HG03520 (cell line): ENCODE measurements at regions not wholly inside any gene's neighbourhood (a gene's known extent, or its start where the extent isn't known, plus 50 kb on each side); places are given as distances from the start of the nearest gene placed in this dataset.

Experiments used
- ATAC-seq: cut with Tn5 transposase; IDR thresholded peaks from one replicate; pipeline ENCODE4 v1.9.1; 2021; ENCODE audit warnings: mild to moderate bottlenecking, moderate library complexity; ENCODE audit not compliant: unreplicated experiment

- ATAC-seq, result no peak
Observed at GRCh38 chr1:201609661-201610318, 70.9 kb downstream of the NAV1 start.

GRCh38 chr1:201610858-201611257 lies 71.9 kb downstream of the NAV1 start:
- no peak for ATAC-seq

GRCh38 chr1:201612645-201613044 lies 73.7 kb downstream of the NAV1 start:
- no peak for ATAC-seq

GRCh38 chr1:201614262-201615015 lies 75.5 kb downstream of the NAV1 start:
- no peak for ATAC-seq

GRCh38 chr1:201617157-201617556 lies 78.2 kb downstream of the NAV1 start:
- ATAC-seq, result no peak

- ATAC-seq, result no peak
Observed at GRCh38 chr1:201618389-201618788, 79.5 kb downstream of the NAV1 start.

- no peak for ATAC-seq
Observed at GRCh38 chr1:201618905-201619304, 80.0 kb downstream of the NAV1 start.

GRCh38 chr1:201619513-201619912 lies 80.6 kb downstream of the NAV1 start:
- no peak for ATAC-seq

GRCh38 chr1:201622353-201622752 lies 83.4 kb downstream of the NAV1 start:
- no peak for ATAC-seq

- no peak for ATAC-seq
Observed at GRCh38 chr1:201622824-201623223, 83.9 kb downstream of the NAV1 start.

- ATAC-seq, result no peak
Observed at GRCh38 chr1:201624741-201625225, 85.9 kb downstream of the NAV1 start.

GRCh38 chr1:201625226-201625761 lies 86.4 kb downstream of the NAV1 start:
- ATAC-seq, result no peak

GRCh38 chr1:201625851-201626251 lies 86.9 kb downstream of the NAV1 start:
- ATAC-seq, result no peak

- no peak for ATAC-seq
Observed at GRCh38 chr1:201626629-201627275, 87.8 kb downstream of the NAV1 start.

- ATAC-seq, result no peak
Observed at GRCh38 chr1:201628490-201628889, 89.6 kb downstream of the NAV1 start.

GRCh38 chr1:201630582-201630981 lies 91.7 kb downstream of the NAV1 start:
- ATAC-seq, result no peak

- no peak for ATAC-seq
Observed at GRCh38 chr1:201631037-201631436, 92.1 kb downstream of the NAV1 start.

- no peak for ATAC-seq
Observed at GRCh38 chr1:201632364-201632952, 93.5 kb downstream of the NAV1 start.

GRCh38 chr1:201633297-201633696 lies 94.4 kb downstream of the NAV1 start:
- ATAC-seq, result no peak

- ATAC-seq, result no peak
Observed at GRCh38 chr1:201633811-201634210, 94.9 kb downstream of the NAV1 start.

- no peak for ATAC-seq
Observed at GRCh38 chr1:201634261-201634660, 95.3 kb downstream of the NAV1 start.
